Heart left ventricle (tissue), 16 donors: ENCODE measurements at regions not wholly inside any gene's neighbourhood (a gene's known extent, or its start where the extent isn't known, plus 50 kb on each side); places are given as distances from the start of the nearest gene placed in this dataset.

Experiments used
- ATAC-seq, 4 donors: fragments of 200-7000 bp; cut with Tn5 transposase; one replicate each; pipeline ENCODE4 v1.9.1; 2020 to 2022; ENCODE audit warnings: moderate library complexity in 4 of 4, mild to moderate bottlenecking in 3 of 4, moderate number of reproducible peaks in 1 of 4
- DNase-seq, 5 donors: peaks; one replicate each; pipeline ENCODE4 v3.0.0-alpha.2; 2020
- H3K27ac ChIP-seq, 12 donors: fragments of 200-600 bp; sonication (generic) in 4 of 12; one replicate each; pipeline versions ENCODE4 v1.5.0 to v1.8.0; 2016 to 2022; ENCODE audit warnings: mild to moderate bottlenecking in 2 of 12
- H3K27me3 ChIP-seq, 9 donors: fragments of 200-600 bp; sonication (generic) in 2 of 9; one replicate each; pipeline versions ENCODE4 v1.5.1 to v1.8.0; 2016 to 2022; ENCODE audit warnings: mild to moderate bottlenecking in 3 of 9
- H3K36me3 ChIP-seq, 9 donors: fragments of 200-600 bp; sonication (generic) in 2 of 9; one replicate each; pipeline versions ENCODE4 v1.5.0 to v1.8.0; 2018 to 2022; ENCODE audit warnings: mild to moderate bottlenecking in 2 of 9
- H3K4me1 ChIP-seq, 12 donors: fragments of 200-600 bp; sonication (generic) in 4 of 12; one replicate each; pipeline versions ENCODE4 v1.5.0 to v1.8.0; 2016 to 2022; ENCODE audit warnings: mild to moderate bottlenecking in 3 of 12
- H3K4me3 ChIP-seq, 12 donors: fragments of 200-600 bp; sonication (generic) in 4 of 12; one replicate each; pipeline versions ENCODE4 v1.5.0 to v1.8.0; 2017 to 2022; ENCODE audit warnings: mild to moderate bottlenecking in 9 of 12, moderate library complexity in 4 of 12
- H3K9me3 ChIP-seq, 12 donors: fragments of 200-600 bp; sonication (generic) in 4 of 12; one replicate each; pipeline versions ENCODE4 v1.5.0 to v1.8.0; 2016 to 2022; ENCODE audit warnings: mild to moderate bottlenecking in 1 of 12
- POLR2A ChIP-seq, 2 donors: fragments of 450-650 bp; IDR thresholded peaks; one replicate each; pipeline ENCODE4 v1.6.1; 2017; ENCODE audit warnings: antibody characterized with exemption in 2 of 2, mild to moderate bottlenecking in 2 of 2, moderate library complexity in 2 of 2
- WGBS, 4 donors: extraction: QIAGEN DNeasy Blood & Tissue Kit in 2 of 4; methylation state at CpG; one replicate each; pipeline versions ENCODE4 v1.1.5 to v1.1.7; 2013 to 2018; 5-methylcytosine and 5-hydroxymethylcytosine counted together
- intact Hi-C, 10 donors: fragments of 100-400 bp; cut with DNase I; formaldehyde crosslinking; loops; one replicate each; pipeline versions ENCODE4 v1.11.1 to v1.14.2; 2022
- TF ChIP-seq, protein P1 (sequence below), 12 donors: fragments of 200-600 bp; sonication (generic) in 4 of 12; IDR thresholded peaks; one replicate each; pipeline versions ENCODE4 v1.5.0 to v1.8.0; 2018 to 2022; ENCODE audit warnings: antibody characterized with exemption in 12 of 12, mild to moderate bottlenecking in 5 of 12
- donor health status: ischemic (EF 13 %, LVEDD 7.1; RV severe dilation, severe dysfunction).
- donor health status: healthy with polysubstance abuse.
- donor health status: DM: no; HTN: yes; CAD: no.
- donor health status: DM: no; HTN: no; CAD: no.
- donor health status: ischemic (EF 25% LVEDD 6.9; RV normal size, moderate dysfunction).
- donor health status: ischemic (EF 25% LVEDD 5.7; RV mildly dilated, moderate dysfunction).
- donor health status: healthy.
- donor health status: DM: yes; HTN: yes; CAD: no.
- donor health status: ischemic (EF 35%, LVEDD 5.7; RV mildly dilated, moderate dysfunction).
- donor health status: nonischemic (EF 11% LVEDD 7.7; RV severe dilation, severe dysfunction).
- donor health status: DM: yes; HTN: yes; CAD: no.
- donor health status: PGD.
- donor health status: ischemic (EF 29% LVEDD 5.4; RV normal size, mild dysfunction).
- donor health status: nonischemic (EF 23%, LVEDD 6.1; RV moderate dilation, normal function).

DNA sequence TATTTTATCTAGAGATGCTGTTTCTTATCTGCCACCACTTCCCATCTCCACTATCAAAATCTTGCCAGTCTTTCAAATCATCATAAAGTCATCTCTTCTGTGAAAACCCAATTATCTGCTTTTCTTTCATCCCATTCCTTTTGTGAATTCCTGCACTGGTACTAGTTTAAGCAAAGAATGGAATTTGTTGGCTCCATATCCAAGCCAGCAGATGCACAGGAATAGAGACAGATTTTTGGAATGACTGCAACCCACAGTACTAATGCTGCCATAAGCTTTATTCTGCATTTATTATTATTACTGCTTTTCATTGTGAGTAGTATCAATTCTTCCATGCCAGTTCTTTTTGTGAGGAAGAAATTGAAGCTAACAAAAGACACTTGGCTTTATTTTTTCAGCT lies 616.7 kb downstream of the RAPGEF2 start:
- H3K4me3 ChIP-seq: no peak overlapping the region
- H3K9me3 ChIP-seq: no peaks in the 10 kb centered on the region
- no peak overlapping the region for H3K27ac ChIP-seq
- H3K27me3 ChIP-seq: no peaks in the 10 kb centered on the region
- ATAC-seq: no peak
- H3K4me1 ChIP-seq: no peaks in the 10 kb centered on the region
- no peak for DNase-seq
- no peaks in the 10 kb centered on the region for H3K36me3 ChIP-seq
- TF ChIP-seq, protein P1, sequence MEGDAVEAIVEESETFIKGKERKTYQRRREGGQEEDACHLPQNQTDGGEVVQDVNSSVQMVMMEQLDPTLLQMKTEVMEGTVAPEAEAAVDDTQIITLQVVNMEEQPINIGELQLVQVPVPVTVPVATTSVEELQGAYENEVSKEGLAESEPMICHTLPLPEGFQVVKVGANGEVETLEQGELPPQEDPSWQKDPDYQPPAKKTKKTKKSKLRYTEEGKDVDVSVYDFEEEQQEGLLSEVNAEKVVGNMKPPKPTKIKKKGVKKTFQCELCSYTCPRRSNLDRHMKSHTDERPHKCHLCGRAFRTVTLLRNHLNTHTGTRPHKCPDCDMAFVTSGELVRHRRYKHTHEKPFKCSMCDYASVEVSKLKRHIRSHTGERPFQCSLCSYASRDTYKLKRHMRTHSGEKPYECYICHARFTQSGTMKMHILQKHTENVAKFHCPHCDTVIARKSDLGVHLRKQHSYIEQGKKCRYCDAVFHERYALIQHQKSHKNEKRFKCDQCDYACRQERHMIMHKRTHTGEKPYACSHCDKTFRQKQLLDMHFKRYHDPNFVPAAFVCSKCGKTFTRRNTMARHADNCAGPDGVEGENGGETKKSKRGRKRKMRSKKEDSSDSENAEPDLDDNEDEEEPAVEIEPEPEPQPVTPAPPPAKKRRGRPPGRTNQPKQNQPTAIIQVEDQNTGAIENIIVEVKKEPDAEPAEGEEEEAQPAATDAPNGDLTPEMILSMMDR (IDR thresholded peaks at IDR 0.05): no peak
- TF ChIP-seq POLR2A (IDR thresholded peaks at IDR 0.05): no peak
- intact Hi-C loops: no loop called here

DNA sequence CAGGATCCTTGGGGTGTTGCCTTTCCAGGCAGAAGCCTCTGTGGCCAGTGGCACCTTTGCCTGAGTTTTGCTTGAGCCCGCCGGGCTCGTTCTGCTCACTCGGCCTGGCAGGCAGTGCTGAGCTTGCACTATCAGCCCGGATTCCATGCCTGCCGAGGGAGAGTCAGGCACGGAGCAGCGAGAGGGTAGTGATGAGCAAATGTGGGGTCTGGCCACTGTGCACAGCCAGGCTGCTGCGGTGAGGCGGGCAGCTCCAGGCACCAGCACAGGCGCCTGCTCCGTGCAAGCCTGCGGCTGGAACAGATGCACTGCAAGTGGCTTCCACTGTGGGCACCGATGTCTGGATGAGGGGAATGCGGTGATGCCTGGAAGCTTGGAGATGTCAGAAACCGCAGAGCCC lies 619.2 kb downstream of the RAPGEF2 start:
- no peaks in the 10 kb centered on the region for H3K27me3 ChIP-seq
- no peaks in the 10 kb centered on the region for H3K9me3 ChIP-seq
- intact Hi-C loops: no loop called here
- no peak for TF ChIP-seq POLR2A (IDR thresholded peaks at IDR 0.05)
- ATAC-seq (no peak), DNase-seq (no peak)
- no peaks in the 10 kb centered on the region for H3K36me3 ChIP-seq
- no peak overlapping the region for H3K4me3 ChIP-seq
- WGBS, 4 donors: 80 to 85% (median 82%) methylated on average over 13 to 16 of the region's 16 CpGs
- no peak overlapping the region for H3K27ac ChIP-seq
- H3K4me1 ChIP-seq: no peaks in the 10 kb centered on the region

DNA sequence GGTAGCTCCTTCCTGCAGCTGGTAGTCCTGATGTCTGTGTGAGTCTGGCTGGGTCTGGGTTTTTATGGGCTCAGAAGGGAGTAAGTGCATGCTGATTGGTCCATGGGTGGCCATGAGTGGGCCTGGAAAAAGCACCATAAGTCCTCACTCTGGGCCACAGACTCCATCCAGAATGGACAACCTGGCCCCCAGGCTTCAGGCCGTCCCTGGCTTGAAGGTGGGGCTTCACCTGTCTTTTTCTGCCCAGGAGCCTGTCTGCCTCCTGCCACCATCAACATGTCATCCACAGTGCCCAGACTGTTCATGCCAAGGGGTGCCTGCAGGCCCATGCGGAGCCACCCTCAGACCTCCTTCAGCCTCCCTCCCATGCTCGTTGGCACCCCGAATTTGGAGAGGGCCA lies 620.0 kb downstream of the RAPGEF2 start:
- ATAC-seq (no peak), DNase-seq (no peak)
- TF ChIP-seq, protein P1 (IDR thresholded peaks at IDR 0.05): no peak
- no peak for TF ChIP-seq POLR2A (IDR thresholded peaks at IDR 0.05)
- WGBS, 4 donors: 54 to 97% (median 66%) methylated on average over 2 to 4 of the region's 4 CpGs
- Histone ChIP-seq H3K27me3 (no peaks in the 10 kb centered on the region), H3K9me3 (no peaks in the 10 kb centered on the region), H3K36me3 (no peaks in the 10 kb centered on the region), H3K27ac (no peak overlapping the region), H3K4me3 (no peak overlapping the region), H3K4me1 (no peaks in the 10 kb centered on the region)
- intact Hi-C loops: no loop called here

DNA sequence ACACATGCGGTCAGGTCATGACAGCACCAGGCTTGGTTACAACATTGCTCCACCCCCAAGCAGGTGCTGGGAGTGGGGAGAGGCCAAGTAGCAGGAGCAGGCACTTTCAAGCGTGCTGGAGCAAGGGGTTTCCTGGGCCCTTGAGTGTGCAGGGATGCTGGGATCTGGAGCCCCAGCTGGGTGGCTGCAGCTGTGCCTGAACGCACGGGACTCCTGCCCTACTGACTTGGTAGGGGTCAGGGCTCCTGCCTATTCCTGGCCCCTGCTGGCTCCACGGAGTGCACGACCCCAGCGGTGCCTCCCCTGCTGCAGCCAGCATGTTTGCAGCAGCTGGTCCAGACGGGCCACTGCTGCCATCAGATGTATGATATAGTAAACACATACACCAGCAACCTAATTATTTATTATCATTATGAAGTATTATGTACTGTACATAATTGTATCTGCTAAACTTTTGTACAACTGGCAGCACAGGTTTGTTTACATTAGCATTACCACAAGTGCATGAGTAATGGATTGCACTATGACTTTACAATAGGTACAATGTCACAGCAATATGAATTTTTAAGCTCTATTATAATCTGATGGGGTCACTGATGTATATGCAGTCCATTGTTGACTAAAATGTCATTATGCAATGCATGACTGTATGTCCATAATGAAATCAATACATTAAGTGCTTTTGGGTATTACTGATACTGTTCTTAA lies 620.6 kb downstream of the RAPGEF2 start:
- H3K4me3 ChIP-seq: no peak overlapping the region
- no peak for DNase-seq
- H3K27ac ChIP-seq: no peak overlapping the region
- intact Hi-C loops: no loop called here
- no peak for ATAC-seq
- no peaks in the 10 kb centered on the region for H3K4me1 ChIP-seq
- TF ChIP-seq, protein P1 (IDR thresholded peaks at IDR 0.05): no peak
- TF ChIP-seq POLR2A (IDR thresholded peaks at IDR 0.05): no peak
- no peaks in the 10 kb centered on the region for H3K36me3 ChIP-seq
- WGBS, 4 donors: 71 to 83% (median 75%) methylated on average over 5 to 8 of the region's 8 CpGs
- H3K9me3 ChIP-seq: no peaks in the 10 kb centered on the region
- H3K27me3 ChIP-seq: no peaks in the 10 kb centered on the region

GRCh38 chr4:159725571-159725970 lies 622.7 kb downstream of the RAPGEF2 start:
- Histone ChIP-seq H3K27me3 (peaks cover 0 to 5% (median 0%) of the 10 kb centered on the region in 9 donors), H3K4me1 (no peaks in the 10 kb centered on the region), H3K27ac (no peak overlapping the region), H3K36me3 (no peaks in the 10 kb centered on the region), H3K9me3 (no peaks in the 10 kb centered on the region), H3K4me3 (no peak overlapping the region)
- 81 to 91% (median 88%) methylated on average over 1 of the region's 1 CpG for WGBS, 4 donors
- intact Hi-C loops: no loop called here
- TF ChIP-seq, protein P1 (IDR thresholded peaks at IDR 0.05): no peak
- TF ChIP-seq POLR2A (IDR thresholded peaks at IDR 0.05): no peak
- ATAC-seq (no peak), DNase-seq (no peak)
